ENCODE measurements at regions not wholly inside any gene's neighbourhood (a gene's known extent, or its start where the extent isn't known, plus 50 kb on each side); places are given as distances from the start of the nearest gene placed in this dataset.

DNA sequence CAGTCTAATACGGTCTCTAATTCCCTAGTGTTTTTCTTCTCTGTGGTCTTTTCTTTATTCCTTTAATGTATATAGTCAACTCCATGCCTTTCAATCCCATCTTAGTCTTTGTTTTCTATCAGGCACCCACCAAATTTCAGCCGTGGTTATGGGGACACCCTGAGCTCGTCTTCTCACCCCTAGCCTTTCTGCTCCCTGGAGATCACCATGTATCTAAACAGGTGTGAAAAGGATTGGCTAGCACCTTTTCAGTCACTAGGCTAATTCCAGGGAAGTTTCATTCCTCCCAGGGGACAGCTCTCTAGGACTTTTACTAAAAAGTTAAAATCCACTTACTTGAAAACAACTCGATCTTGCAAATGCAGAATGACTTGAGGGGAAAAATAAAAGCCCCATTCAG, 291.3 kb downstream of the ETNK1 start:
- no peak for DNase-seq

DNA sequence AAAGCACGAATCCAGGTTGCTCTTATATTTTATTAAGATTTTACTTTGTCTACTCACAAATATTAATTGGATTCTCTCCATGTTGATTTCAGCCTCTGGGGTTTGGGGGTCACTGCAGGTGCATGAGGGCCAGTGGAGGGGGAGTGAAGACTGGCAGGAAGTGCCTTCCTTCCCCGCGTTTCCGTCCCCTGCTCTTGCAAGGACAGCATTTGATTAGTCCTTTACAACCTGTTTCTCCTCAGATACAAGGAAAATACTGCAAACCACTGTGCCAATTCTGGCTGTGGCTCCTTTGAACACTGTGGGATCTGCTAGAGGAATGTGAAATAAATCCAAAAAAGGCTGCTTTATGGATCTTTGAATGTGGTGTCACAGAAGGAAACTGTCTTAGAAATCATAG, 291.8 kb downstream of the ETNK1 start:
- DNase-seq = no peak

- no peak for DNase-seq
These were observed 294.9 kb downstream of the ETNK1 start for GRCh38 chr12:22919883-22920282.

DNA sequence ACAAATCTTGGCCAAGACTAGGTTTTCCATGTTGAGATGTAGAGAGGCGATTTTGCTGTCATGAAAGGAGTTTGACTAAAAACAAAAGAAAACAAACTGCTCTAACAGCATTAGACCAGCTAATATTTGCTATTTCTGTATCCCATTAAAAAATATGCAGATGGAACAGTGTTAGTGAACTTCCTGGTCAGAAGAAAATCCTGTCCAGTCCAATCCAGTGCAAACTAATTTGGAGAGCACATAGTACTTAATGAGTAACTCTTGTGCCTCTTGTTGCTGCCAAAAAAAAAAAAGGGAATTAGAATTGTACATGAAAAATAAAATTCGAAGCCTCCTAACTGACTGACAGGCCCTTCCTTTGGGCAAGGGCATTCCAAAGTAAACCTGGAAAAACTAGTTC, 298.8 kb downstream of the ETNK1 start:
- no peak for DNase-seq

GRCh38 chr12:22924391-22924790, 299.4 kb downstream of the ETNK1 start:
- DNase-seq = no peak

DNA sequence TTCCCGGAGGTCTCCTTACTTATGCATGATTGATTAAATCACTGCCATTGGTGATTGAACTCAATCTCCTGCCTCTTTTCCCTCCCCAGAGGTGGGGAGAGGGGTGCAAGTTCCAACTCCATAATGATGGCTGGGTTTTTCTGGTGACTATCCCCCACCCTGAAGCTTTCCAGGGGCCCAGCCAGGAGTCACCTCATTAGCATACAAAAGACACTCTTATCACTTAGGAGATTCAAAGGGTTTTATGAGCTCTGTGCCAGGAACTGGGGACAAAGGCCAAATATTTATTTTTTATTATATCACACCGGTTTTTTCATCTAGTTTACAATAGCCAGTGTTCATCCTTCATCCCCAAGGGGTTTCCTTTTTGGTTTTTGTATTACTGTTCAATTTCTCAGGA, 300.7 kb downstream of the ETNK1 start:
- DNase-seq = no peak

DNA sequence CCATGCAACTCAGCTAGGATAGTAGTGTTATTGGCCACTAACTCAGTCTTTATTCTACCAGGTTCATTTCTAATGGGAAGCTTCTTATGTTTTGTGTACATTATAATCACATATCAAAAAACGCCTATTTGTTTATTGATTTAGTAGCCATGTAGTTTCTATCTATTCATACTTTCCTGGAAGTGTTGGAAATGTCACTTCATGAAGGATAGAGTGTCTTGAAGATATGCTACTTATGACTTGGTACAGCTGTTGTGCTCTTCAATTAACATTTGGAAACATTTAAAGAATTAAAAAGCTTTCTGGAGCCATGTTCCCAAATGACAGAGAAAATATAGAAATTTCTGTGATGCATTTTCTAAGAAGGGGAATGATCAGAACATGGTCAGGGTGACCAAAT, 307.5 kb downstream of the ETNK1 start:
- no peak for DNase-seq

GRCh38 chr12:22935090-22935489, 310.1 kb downstream of the ETNK1 start:
- no peak for DNase-seq

DNA sequence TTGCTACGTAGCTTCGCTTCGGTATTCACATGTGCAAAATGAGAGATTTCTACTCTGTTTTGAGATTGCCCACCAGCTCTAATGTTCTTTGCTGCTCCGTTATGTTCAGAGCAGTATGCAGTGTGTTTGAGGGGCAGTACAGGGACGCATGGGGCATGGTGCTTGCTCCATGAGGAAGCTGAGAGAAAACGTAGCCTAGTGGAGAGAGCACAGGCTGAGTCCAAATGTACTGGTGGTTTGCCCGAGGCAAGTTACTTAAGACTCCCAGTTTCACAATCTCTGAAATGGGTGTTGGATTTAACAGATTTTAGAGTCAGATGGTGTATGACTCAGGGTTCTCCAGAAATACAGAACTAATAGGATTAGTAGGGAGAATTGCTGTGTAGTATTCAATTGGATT, 310.5 kb downstream of the ETNK1 start:
- no peak for DNase-seq

DNA sequence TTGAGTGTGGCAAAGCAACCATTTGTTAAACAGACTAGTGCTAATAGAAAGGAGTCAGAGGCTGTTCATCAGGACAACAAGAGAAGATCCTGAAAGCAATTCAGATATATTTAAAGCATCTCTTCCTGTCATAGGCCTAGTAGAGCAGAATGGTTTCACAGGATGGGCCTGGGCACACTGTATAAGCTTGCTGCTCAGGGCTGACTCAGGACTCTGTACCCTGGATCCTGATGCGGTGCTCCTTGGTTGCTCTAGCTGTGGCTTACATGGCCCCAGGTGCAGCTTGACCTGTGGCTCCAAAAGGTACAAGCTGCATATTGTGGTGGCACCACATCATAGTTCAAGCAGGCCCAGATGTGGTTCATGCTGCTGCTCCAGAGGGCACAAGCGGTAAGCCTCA, 313.4 kb downstream of the ETNK1 start:
- DNase-seq = no peak

DNA sequence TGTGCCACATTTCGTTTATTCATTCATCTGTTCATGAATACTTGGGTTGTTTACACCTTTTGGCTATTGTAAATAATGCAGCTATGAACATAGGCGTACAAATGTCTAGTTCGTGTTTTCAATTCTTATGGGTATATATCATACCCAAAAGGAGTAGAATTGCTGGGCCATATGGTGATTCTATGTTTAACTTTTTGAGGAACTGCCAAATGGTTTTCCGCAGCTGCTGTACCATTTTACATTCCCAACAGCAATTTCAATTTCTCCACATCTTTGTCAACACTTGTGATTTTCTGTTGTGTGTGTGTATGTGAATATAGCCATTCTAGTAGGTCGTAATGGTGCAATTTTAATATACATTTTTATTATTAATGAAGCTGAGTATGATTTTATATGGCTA, 326.2 kb downstream of the ETNK1 start:
- DNase-seq = no peak

DNA sequence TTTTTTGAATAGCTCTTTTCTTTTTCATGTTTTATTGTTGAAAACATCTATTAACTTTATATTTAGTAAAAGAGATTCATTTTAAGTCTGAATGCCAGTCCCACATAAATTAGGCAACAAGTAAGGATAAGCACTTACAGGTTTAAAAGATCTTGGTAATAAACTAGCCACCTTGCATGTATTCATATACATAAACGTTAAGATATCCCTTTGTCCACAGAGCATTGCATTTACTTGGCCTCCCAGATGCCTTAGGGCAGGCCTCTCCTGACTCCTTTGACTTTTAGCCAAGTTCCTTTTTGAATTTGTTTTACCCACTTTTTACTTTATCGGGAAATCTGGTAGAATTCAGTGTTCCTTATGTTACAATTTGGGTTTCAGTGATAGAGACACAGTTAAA, 331.7 kb downstream of the ETNK1 start:
- no peak for DNase-seq

DNA sequence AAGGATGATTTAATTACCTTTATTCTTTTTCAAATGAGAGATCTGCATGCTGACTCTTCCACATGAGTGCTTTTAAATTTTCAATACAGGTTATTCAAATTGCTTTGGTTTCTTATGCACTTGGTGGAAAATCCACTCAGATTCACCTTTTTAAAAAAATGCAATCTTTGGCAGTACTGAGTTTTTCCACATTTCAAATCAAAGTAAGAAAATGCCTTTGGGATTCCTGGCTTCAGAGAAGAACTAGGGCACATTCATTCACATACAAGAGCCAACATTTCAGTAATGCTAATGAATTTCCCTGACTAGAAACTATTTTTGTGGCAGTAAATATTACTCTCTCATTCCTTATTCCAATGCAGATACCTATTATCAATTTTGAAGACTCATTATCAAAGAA, 342.2 kb downstream of the ETNK1 start:
- no peak for DNase-seq

DNA sequence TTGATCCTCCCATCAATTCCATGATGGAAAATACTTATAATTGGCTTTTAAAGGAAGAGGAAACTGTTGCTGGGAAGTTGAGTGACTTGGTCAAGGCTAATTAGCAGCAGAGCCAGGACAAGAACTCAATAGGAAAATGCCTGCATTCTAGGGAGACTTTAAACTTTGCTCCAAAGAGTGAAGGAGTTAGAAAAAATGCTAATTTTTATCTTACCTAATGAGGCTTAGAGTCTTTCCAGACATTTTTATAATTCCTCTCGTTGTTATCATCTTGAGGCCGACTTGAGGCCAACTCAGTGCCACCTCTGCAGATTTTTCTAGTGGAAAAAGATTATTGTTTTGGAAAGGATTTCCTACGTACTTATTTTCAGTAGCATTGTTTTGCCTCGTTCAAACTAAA, 344.6 kb downstream of the ETNK1 start:
- no peak for DNase-seq

- no peak for DNase-seq
These were observed 346.3 kb downstream of the ETNK1 start for GRCh38 chr12:22971247-22971646.

GRCh38 chr12:22971701-22972191, 346.8 kb downstream of the ETNK1 start:
- DNase-seq = no peak

DNA sequence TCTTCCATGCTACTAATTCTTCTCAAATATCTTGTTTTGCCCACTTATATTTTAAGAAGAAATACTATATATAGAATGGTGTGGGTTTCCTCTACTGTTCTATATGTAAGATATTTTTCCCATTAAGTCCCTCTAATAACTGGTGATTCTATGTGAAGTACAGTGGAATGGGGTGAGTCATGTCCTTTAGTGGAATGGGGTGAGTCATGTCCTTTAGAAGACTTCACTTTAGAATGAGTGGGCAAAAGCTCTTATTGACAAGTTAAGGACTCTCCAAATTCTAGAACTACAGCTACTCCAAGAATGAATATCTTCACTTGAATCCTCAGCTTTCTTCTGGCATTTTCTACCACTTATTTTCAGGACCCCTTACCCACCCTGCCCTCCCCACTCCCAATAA, 349.9 kb downstream of the ETNK1 start:
- DNase-seq = no peak

DNA sequence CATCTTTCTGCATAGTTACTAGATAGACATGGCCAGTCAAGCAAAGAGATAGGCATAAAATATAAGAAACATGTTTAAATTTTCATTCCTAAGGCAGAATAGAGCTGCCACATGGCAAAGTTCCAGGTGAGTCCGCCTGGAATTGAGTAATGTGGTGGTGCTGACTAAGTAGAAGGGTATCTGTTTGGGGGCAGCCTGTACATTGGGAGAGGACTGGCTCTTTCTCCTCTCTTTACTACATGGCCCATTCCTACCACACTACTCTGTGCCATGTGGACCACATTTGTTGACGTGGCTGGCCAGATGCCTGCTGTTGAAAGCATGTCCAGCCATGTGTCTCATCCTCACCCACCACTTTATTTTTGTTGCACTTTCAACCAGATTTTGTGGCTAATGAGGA, 354.0 kb downstream of the ETNK1 start:
- no peak for DNase-seq

- no peak for DNase-seq
These were observed 355.0 kb downstream of the ETNK1 start for GRCh38 chr12:22979854-22980469.

- no peak for DNase-seq
These were observed 356.7 kb downstream of the ETNK1 start for GRCh38 chr12:22981711-22982110.

GRCh38 chr12:22982635-22983034, 357.7 kb downstream of the ETNK1 start:
- DNase-seq = no peak

GRCh38 chr12:22986997-22987396, 362.0 kb downstream of the ETNK1 start:
- no peak for DNase-seq

- no peak for DNase-seq
These were observed 365.5 kb downstream of the ETNK1 start for GRCh38 chr12:22990501-22990900.

- no peak for DNase-seq
These were observed 366.4 kb downstream of the ETNK1 start for GRCh38 chr12:22991250-22991844.

Data from stimulated activated CD4-positive, alpha-beta T cell treated with anti-CD3 and anti-CD28 coated beads, Interleukin-4, amount 100 ng/mL, for 24 hours (primary cell).